Lower lobe of right lung (tissue), 2 donors: ENCODE measurements at regions not wholly inside any gene's neighbourhood (a gene's known extent, or its start where the extent isn't known, plus 50 kb on each side); places are given as distances from the start of the nearest gene placed in this dataset.
A peak's percentile ranks its signal among the peaks of the same experiment; 100 is the strongest.
"Not testable (repeated sequence)": the region's sequence is repeated elsewhere in the genome, so short reads cannot be mapped to it uniquely, and the experiment has no call there.

ENCODE experiments used
- ATAC-seq, 2 donors: fragments of 200-7000 bp; cut with Tn5 transposase; one replicate each; pipeline ENCODE4 v1.9.1; 2020 to 2022; ENCODE audit warnings: mild to moderate bottlenecking in 2 of 2, moderate library complexity in 2 of 2
- DNase-seq: peaks from one replicate; pipeline ENCODE4 v3.0.0-alpha.2; 2020
- H3K27ac ChIP-seq: fragments of 200-600 bp; one replicate; pipeline ENCODE4 v1.8.0; 2022
- H3K27me3 ChIP-seq: fragments of 200-600 bp; one replicate; pipeline ENCODE4 v1.8.0; 2022; ENCODE audit warnings: low read depth
- H3K36me3 ChIP-seq: fragments of 200-600 bp; one replicate; pipeline ENCODE4 v1.8.0; 2022; ENCODE audit warnings: mild to moderate bottlenecking
- H3K4me1 ChIP-seq: fragments of 200-600 bp; one replicate; pipeline ENCODE4 v1.8.0; 2022
- H3K4me3 ChIP-seq: fragments of 200-600 bp; one replicate; pipeline ENCODE4 v1.8.0; 2022; ENCODE audit warnings: mild to moderate bottlenecking
- H3K9me3 ChIP-seq: fragments of 200-600 bp; one replicate; pipeline ENCODE4 v1.8.0; 2022
- intact Hi-C: fragments of 100-400 bp; cut with DNase I; formaldehyde crosslinking; loops from one replicate; pipeline ENCODE4 v1.11.0; 2022
- TF ChIP-seq, protein P1 (sequence below): fragments of 200-600 bp; IDR thresholded peaks from one replicate; pipeline ENCODE4 v1.8.0; 2022; ENCODE audit warnings: antibody characterized with exemption, mild to moderate bottlenecking
- donor health status: DM: no; HTN: yes; CAD: no; lungs with severe emphysema.

DNA sequence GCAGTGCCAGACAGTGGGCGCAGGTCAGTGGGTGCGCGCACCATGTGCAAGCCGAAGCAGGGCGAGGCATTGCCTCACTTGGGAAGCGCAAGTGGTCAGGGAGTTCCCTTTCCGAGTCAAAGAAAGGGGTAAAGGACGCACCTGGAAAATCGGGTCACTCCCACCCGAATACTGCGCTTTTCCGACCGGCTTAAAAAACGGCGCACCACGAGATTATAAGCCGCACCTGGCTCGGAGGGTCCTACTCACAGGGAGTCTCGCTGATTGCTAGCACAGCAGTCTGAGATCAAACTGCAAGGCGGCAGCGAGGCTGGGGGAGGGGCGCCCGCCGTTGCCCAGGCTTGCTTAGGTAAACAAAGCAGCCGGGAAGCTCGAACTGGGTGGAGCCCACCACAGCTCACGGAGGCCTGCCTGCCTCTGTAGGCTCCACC lies 77.9 kb downstream of the NR4A2 start:
- H3K9me3 ChIP-seq, H3K27me3 ChIP-seq, intact Hi-C loops, H3K27ac ChIP-seq, H3K4me1 ChIP-seq, ATAC-seq, DNase-seq, H3K36me3 ChIP-seq: not testable (repeated sequence)
- peak overlapping the region; percentile 25 for H3K4me3 ChIP-seq

DNA sequence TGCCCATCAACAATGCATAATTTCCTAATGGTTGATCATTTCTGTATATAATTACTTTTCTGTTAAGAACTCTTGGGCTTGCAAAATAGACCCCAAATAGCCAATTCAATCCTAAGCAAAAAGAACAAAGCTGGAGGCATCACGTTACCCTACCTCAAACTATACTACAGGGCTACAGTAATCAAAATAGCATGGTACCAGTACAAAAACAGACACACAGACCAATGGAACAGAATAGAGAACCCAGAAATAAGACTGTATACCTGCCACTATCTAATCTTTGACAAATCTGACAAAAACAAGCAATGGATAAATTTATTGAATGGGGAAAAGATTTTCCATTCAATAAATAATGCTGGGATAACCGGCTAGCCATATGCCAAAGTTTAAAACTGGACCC lies 78.8 kb downstream of the NR4A2 start:
- Histone ChIP-seq H3K27ac (no peak overlapping the region), H3K4me1 (no peaks in the 10 kb centered on the region), H3K9me3 (no peaks in the 10 kb centered on the region), H3K4me3 (no peak overlapping the region), H3K27me3 (no peaks in the 10 kb centered on the region), H3K36me3 (no peaks in the 10 kb centered on the region)
- TF ChIP-seq, protein P1, sequence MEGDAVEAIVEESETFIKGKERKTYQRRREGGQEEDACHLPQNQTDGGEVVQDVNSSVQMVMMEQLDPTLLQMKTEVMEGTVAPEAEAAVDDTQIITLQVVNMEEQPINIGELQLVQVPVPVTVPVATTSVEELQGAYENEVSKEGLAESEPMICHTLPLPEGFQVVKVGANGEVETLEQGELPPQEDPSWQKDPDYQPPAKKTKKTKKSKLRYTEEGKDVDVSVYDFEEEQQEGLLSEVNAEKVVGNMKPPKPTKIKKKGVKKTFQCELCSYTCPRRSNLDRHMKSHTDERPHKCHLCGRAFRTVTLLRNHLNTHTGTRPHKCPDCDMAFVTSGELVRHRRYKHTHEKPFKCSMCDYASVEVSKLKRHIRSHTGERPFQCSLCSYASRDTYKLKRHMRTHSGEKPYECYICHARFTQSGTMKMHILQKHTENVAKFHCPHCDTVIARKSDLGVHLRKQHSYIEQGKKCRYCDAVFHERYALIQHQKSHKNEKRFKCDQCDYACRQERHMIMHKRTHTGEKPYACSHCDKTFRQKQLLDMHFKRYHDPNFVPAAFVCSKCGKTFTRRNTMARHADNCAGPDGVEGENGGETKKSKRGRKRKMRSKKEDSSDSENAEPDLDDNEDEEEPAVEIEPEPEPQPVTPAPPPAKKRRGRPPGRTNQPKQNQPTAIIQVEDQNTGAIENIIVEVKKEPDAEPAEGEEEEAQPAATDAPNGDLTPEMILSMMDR, result no peak
- intact Hi-C loops, result no loop called here
- no peak for ATAC-seq
- DNase-seq, result no peak

DNA sequence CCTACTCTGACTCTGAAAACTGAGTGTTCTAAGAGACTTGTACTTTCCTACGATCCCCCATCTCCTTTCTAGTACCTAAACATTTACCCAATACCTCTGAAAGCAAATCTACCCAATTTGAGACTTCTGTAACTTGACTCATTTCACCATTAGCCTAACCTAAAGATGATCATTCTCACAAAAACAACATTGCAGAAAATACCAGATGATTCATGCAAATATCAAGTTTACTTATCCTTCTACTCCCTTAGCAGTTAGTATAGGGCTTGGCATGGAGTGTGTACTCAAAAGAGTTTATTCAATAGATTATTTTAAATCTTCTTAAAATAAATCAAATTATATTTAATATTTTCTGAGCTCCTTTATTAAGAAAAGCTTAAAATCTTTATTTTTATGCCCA lies 89.6 kb downstream of the NR4A2 start:
- H3K36me3 ChIP-seq, result no peaks in the 10 kb centered on the region
- DNase-seq (no peak), ATAC-seq (no peak)
- no peaks in the 10 kb centered on the region for H3K9me3 ChIP-seq
- TF ChIP-seq, protein P1, result no peak
- no peak overlapping the region for H3K4me3 ChIP-seq
- intact Hi-C loops, result no loop called here
- H3K27me3 ChIP-seq, result no peaks in the 10 kb centered on the region
- no peaks in the 10 kb centered on the region for H3K4me1 ChIP-seq
- H3K27ac ChIP-seq, result no peak overlapping the region

DNA sequence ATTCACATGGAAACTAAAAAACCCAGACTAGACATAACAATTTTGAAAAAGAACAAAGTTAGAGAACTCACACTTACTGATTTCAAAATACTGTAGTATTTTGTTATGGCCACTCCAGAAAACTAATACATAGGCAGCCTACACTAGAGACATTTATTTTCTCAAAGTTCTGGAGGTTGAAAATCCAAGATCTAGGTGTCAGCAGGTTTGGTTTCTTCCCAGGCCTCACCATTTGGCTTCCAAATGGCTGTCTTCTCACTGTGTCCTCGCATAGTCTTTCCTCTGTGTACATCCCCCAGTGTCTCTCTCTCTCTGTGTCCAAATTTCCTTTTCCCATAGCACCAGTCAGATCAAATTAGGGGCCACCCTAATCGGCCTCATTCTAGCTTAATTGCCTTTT lies 95.0 kb downstream of the NR4A2 start:
- TF ChIP-seq, protein P1, result no peak
- no peak for DNase-seq
- intact Hi-C loops, result no loop called here
- no peak for ATAC-seq
- no peaks in the 10 kb centered on the region for H3K4me1 ChIP-seq
- no peak overlapping the region for H3K4me3 ChIP-seq
- peaks cover 4% of the 10 kb centered on the region for H3K9me3 ChIP-seq
- no peak overlapping the region for H3K27ac ChIP-seq
- H3K36me3 ChIP-seq, result no peaks in the 10 kb centered on the region
- H3K27me3 ChIP-seq, result no peaks in the 10 kb centered on the region

DNA sequence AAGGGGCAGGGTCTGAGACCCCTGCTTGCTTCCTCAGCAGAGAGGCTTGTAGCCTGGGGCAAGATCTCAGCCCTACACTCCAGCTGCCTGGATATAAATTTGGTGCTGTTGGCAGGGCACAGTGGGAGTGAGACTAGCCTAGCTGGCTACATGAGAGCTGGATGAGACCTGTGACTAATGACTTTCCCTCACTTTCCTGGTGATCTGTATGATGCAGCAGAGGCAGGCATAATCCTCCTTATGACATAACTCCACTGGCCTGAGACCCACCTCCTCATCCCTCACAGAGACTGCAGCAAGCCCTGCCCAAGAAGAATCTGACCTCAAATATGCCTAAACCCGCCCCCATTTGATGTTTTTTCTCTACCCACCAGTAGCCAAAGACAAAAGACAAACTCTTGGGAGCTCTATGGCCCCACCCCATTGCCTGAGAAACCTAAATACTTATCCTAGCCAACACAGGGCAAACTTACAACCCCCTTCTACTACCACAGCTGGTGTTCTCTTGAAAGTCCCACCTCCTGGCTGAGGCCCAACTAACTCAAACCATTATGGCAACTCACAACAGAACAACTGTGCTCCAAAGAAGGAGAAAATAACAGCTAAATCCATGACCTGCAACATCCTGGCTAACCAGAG lies 102.7 kb downstream of the NR4A2 start:
- no peak for DNase-seq
- Histone ChIP-seq H3K27me3 (no peaks in the 10 kb centered on the region), H3K4me1 (no peaks in the 10 kb centered on the region), H3K27ac (no peak overlapping the region), H3K36me3 (no peaks in the 10 kb centered on the region), H3K9me3 (no peaks in the 10 kb centered on the region), H3K4me3 (no peak overlapping the region)
- intact Hi-C loops, result no loop called here
- TF ChIP-seq, protein P1, result no peak
- ATAC-seq, result no peak

DNA sequence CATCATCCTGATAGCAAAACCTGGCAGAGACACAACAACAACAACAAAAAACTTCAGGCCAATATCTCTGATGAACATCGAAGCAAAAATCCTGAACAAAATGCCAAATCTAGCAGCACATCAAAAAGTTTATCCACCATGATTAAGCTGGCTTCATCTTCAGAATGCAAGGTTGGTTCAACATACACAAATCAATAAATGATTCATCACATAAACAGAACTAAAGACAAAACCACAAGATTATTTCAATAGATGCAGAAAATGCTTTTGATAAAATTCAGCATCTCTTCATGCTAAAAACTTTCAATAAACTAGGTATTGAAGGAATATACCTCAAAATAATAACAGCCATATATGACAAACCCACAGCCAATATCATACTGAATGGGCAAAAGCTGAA lies 109.2 kb downstream of the NR4A2 start:
- ATAC-seq, intact Hi-C loops, H3K27me3 ChIP-seq, H3K36me3 ChIP-seq, H3K4me3 ChIP-seq, H3K4me1 ChIP-seq, DNase-seq, H3K27ac ChIP-seq: not testable (repeated sequence)
- peaks cover 11% of the 10 kb centered on the region for H3K9me3 ChIP-seq

DNA sequence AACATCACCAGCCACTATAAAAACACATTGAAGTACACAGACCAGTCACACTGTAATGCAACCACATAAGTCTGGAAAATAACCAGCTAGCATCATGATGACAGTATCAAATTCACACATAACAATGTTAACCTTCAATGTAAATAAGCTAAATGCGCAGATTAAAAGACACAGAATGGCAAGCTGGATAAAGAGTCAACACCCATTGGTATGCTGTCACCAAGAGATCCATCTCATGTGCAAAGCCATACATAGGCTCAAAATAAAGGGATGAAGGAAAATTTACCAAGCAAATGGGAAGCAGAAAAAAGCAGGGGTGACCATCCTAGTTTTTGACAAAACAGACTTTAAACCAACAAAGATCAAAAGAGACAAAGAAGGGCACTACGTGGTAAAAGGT lies 110.8 kb downstream of the NR4A2 start:
- Histone ChIP-seq H3K36me3 (no peaks in the 10 kb centered on the region), H3K27ac (no peak overlapping the region), H3K4me3 (no peak overlapping the region), H3K9me3 (peaks cover 11% of the 10 kb centered on the region), H3K27me3 (no peaks in the 10 kb centered on the region), H3K4me1 (no peaks in the 10 kb centered on the region)
- DNase-seq (no peak), ATAC-seq (no peak)
- intact Hi-C loops, result no loop called here
- TF ChIP-seq, protein P1, result no peak
